Kidney (tissue), 13 donors: ENCODE measurements at regions not wholly inside any gene's neighbourhood (a gene's known extent, or its start where the extent isn't known, plus 50 kb on each side); places are given as distances from the start of the nearest gene placed in this dataset.

Experiments used
- DNase-seq, 5 donors: peaks; one replicate each; pipeline ENCODE4 v3.0.0-alpha.2; 2013 to 2020
- FAIRE-seq: peaks from 2 replicates; lab custom pipeline; 2012; peaks lifted over from hg19 to GRCh38; lab: Jason Lieb, UNC
- H3K27ac ChIP-seq, 2 donors: one replicate each; pipeline ENCODE4 v1.7.0; 2013; ENCODE audit warnings: low read depth in 2 of 2, low read length in 2 of 2, inconsistent platforms in 1 of 2
- H3K27me3 ChIP-seq: one replicate; pipeline ENCODE4 v1.7.1; 2013; ENCODE audit warnings: low read length, inconsistent platforms; ENCODE audit not compliant: control insufficient read depth, insufficient read depth
- H3K36me3 ChIP-seq, 3 donors: one replicate each; pipeline versions ENCODE4 v1.7.0 to v1.7.1; 2013; ENCODE audit warnings: low read length in 3 of 3, control low read depth in 1 of 3, inconsistent platforms in 1 of 3; ENCODE audit not compliant: insufficient read depth in 3 of 3, control insufficient read depth in 2 of 3
- H3K4me1 ChIP-seq, 3 donors: one replicate each; pipeline versions ENCODE4 v1.7.0 to v1.7.1; 2013; ENCODE audit warnings: low read length in 3 of 3, inconsistent platforms in 1 of 3, low read depth in 1 of 3; ENCODE audit not compliant: control insufficient read depth in 2 of 3, insufficient read depth in 2 of 3
- H3K4me3 ChIP-seq, 3 donors: one replicate each; pipeline versions ENCODE4 v1.7.0 to v1.8.1; 2013; ENCODE audit warnings: low read length in 3 of 3, control low read depth in 1 of 3, inconsistent platforms in 1 of 3
- H3K9ac ChIP-seq, 3 donors: one replicate each; pipeline versions ENCODE4 v1.7.0 to v1.7.1; 2013; ENCODE audit warnings: low read length in 3 of 3, control low read depth in 1 of 3, inconsistent platforms in 1 of 3
- H3K9me3 ChIP-seq, 3 donors: one replicate each; pipeline versions ENCODE4 v1.7.0 to v1.7.1; 2013; ENCODE audit warnings: low read length in 3 of 3, control low read depth in 1 of 3, inconsistent platforms in 1 of 3; ENCODE audit not compliant: control insufficient read depth in 2 of 3, insufficient read depth in 1 of 3
- CTCF ChIP-seq: IDR thresholded peaks from 3 replicates; pipeline ENCODE4 v1.5.1; 2012; ENCODE audit warnings: mild to moderate bottlenecking, moderate library complexity, borderline replicate concordance; ENCODE audit not compliant: insufficient read depth; ENCODE audit errors: extremely low read depth
- intact Hi-C: fragments of 100-400 bp; cut with DNase I; formaldehyde crosslinking; loops from one replicate; pipeline ENCODE4 v1.11.1; 2022
- donor health status: control.
- donor health status: control.
- donor health status: control.
- donor health status: control.
- donor health status: control.
- donor health status: DM: yes; HTN: yes; CAD: no.
- donor health status: Normal renal cell carcinoma (clear cell type).

GRCh38 chr4:8697826-8698225 lies 105.3 kb downstream of the CPZ start:
- intact Hi-C loops, result no loop called here
- H3K9me3 ChIP-seq, result peaks cover 0 to 7% (median 0%) of the 10 kb centered on the region in 3 donors
- DNase-seq, result peak in 1 of 5 donors; percentile 7
- no peak for FAIRE-seq
- H3K27ac ChIP-seq, result no peak overlapping the region
- H3K4me1 ChIP-seq, result no peaks in the 10 kb centered on the region
- H3K36me3 ChIP-seq, result no peaks in the 10 kb centered on the region
- no peak overlapping the region for H3K9ac ChIP-seq
- no peak for TF ChIP-seq CTCF
- no peaks in the 10 kb centered on the region for H3K27me3 ChIP-seq
- H3K4me3 ChIP-seq, result no peak overlapping the region

GRCh38 chr4:8696369-8697127 lies 104.0 kb downstream of the CPZ start:
- peaks cover 0 to 7% (median 0%) of the 10 kb centered on the region in 3 donors for H3K9me3 ChIP-seq
- no peaks in the 10 kb centered on the region for H3K4me1 ChIP-seq
- no peak for TF ChIP-seq CTCF
- no peaks in the 10 kb centered on the region for H3K36me3 ChIP-seq
- no peak overlapping the region for H3K9ac ChIP-seq
- DNase-seq, result peak in 2 of 5 donors; percentile 23 to 61
- no peak overlapping the region for H3K4me3 ChIP-seq
- no peaks in the 10 kb centered on the region for H3K27me3 ChIP-seq
- intact Hi-C loops, result no loop called here
- H3K27ac ChIP-seq, result no peak overlapping the region
- FAIRE-seq, result no peak

GRCh38 chr4:8695237-8696219 lies 103.0 kb downstream of the CPZ start:
- intact Hi-C loops, result no loop called here
- no peak overlapping the region for H3K27ac ChIP-seq
- H3K36me3 ChIP-seq, result no peaks in the 10 kb centered on the region
- H3K4me3 ChIP-seq, result no peak overlapping the region
- H3K4me1 ChIP-seq, result no peaks in the 10 kb centered on the region
- no peak for TF ChIP-seq CTCF
- no peaks in the 10 kb centered on the region for H3K27me3 ChIP-seq
- no peak overlapping the region for H3K9ac ChIP-seq
- peaks cover 0 to 7% (median 0%) of the 10 kb centered on the region in 3 donors for H3K9me3 ChIP-seq
- FAIRE-seq (no peak), DNase-seq (no peak)
